ENCODE measurements at regions not wholly inside any gene's neighbourhood (a gene's known extent, or its start where the extent isn't known, plus 50 kb on each side); places are given as distances from the start of the nearest gene placed in this dataset.

DNA sequence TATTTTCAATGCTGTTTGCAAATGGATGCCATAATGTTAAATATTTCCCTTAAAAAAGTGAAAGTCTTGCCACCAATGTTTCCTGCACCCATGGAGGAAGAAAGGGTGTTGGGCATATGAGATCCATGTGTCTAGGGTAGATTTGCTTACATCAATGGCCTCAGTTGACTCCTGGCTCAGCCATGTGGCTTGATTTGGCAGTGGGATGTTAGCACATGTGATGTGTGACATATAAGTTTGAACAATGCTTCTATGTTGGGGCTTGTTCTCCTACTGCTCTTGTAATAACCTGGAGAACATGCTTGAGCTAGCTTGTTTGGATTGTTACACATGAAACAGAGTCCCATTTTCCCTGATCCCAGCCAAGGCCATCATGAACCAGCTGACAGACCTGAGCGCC, 187.6 kb downstream of the SCP2D1 start:
- no peaks in the 10 kb centered on the region for H3K27me3 Mint-ChIP-seq (ENCODE audit: low read depth)
- no peak overlapping the region for H3K27ac Mint-ChIP-seq
- no peaks in the 10 kb centered on the region for H3K36me3 Mint-ChIP-seq

DNA sequence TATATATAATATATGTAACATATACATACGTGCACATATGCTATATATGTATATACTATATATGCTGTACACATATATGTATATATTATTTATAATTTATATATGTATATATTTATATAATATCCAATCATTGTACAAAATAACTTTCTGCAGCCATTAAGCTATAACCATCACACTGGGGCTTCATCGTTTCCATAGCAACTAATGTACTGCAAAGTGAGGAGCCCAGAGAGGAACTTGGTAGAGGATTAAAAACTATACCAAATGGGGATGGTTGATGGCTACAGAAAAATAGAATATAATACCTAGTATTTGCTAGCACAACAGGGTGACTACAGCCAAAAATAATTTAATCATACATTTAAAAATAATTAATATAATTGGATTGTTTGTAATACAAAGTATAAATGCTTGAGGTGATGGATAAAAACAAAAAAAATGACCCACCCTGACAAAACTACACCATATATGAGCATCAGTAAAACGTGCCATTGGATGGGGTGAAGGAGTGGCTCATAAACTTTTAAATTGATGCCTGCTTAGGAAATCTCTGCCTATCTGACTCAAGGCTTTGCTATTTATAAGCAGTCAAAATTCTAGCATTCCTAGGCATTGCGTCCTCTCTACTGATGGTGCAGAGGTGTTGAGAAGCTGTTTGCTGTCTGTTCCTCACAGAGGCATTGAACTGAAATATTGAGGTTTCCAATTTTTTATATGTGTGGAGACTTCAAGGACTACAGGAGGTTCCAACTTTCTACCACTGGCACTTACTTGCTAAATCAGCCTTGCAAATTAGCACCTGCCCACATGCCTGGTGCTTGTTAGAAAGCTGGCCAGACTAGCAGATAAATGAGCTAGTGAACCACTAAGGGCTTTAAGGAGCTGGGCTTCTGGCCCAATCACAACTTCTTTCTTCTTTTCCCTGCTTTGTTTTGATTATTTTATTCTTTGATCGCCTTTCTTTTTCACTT, 190.1 kb downstream of the SCP2D1 start:
- H3K4me1 Mint-ChIP-seq = 0 out of 2 replicates have a peak, but pooled peaks cover 3% of the 10 kb centered on the region
- ATAC-seq = no peak
- POLR2A ChIA-PET = no interaction called here
- TF ChIP-seq, protein P1, sequence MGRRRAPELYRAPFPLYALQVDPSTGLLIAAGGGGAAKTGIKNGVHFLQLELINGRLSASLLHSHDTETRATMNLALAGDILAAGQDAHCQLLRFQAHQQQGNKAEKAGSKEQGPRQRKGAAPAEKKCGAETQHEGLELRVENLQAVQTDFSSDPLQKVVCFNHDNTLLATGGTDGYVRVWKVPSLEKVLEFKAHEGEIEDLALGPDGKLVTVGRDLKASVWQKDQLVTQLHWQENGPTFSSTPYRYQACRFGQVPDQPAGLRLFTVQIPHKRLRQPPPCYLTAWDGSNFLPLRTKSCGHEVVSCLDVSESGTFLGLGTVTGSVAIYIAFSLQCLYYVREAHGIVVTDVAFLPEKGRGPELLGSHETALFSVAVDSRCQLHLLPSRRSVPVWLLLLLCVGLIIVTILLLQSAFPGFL (CRISPR knock-in tag; IDR thresholded peaks at IDR 0.05; ENCODE audit: borderline replicate concordance) = no peak
- TF ChIP-seq FOXJ3 (CRISPR knock-in tag; IDR thresholded peaks at IDR 0.05; ENCODE audit: borderline replicate concordance) (no peak), CREM (CRISPR knock-in tag; IDR thresholded peaks at IDR 0.05) (no peak), RORB (CRISPR knock-in tag; IDR thresholded peaks at IDR 0.05) (no peak), MYBL2 (CRISPR knock-in tag; IDR thresholded peaks at IDR 0.05) (no peak)
- TF ChIP-seq, protein P2, sequence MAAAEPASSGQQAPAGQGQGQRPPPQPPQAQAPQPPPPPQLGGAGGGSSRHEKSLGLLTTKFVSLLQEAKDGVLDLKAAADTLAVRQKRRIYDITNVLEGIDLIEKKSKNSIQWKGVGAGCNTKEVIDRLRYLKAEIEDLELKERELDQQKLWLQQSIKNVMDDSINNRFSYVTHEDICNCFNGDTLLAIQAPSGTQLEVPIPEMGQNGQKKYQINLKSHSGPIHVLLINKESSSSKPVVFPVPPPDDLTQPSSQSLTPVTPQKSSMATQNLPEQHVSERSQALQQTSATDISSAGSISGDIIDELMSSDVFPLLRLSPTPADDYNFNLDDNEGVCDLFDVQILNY (CRISPR knock-in tag; IDR thresholded peaks at IDR 0.05) = no peak
- TF ChIP-seq, protein P3, sequence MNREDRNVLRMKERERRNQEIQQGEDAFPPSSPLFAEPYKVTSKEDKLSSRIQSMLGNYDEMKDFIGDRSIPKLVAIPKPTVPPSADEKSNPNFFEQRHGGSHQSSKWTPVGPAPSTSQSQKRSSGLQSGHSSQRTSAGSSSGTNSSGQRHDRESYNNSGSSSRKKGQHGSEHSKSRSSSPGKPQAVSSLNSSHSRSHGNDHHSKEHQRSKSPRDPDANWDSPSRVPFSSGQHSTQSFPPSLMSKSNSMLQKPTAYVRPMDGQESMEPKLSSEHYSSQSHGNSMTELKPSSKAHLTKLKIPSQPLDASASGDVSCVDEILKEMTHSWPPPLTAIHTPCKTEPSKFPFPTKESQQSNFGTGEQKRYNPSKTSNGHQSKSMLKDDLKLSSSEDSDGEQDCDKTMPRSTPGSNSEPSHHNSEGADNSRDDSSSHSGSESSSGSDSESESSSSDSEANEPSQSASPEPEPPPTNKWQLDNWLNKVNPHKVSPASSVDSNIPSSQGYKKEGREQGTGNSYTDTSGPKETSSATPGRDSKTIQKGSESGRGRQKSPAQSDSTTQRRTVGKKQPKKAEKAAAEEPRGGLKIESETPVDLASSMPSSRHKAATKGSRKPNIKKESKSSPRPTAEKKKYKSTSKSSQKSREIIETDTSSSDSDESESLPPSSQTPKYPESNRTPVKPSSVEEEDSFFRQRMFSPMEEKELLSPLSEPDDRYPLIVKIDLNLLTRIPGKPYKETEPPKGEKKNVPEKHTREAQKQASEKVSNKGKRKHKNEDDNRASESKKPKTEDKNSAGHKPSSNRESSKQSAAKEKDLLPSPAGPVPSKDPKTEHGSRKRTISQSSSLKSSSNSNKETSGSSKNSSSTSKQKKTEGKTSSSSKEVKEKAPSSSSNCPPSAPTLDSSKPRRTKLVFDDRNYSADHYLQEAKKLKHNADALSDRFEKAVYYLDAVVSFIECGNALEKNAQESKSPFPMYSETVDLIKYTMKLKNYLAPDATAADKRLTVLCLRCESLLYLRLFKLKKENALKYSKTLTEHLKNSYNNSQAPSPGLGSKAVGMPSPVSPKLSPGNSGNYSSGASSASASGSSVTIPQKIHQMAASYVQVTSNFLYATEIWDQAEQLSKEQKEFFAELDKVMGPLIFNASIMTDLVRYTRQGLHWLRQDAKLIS (CRISPR knock-in tag; IDR thresholded peaks at IDR 0.05; ENCODE audit: borderline replicate concordance) = no peak
- TF ChIP-seq, protein P4, sequence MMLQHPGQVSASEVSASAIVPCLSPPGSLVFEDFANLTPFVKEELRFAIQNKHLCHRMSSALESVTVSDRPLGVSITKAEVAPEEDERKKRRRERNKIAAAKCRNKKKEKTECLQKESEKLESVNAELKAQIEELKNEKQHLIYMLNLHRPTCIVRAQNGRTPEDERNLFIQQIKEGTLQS (CRISPR knock-in tag; conservative IDR thresholded peaks at IDR 0.05) = no peak
- TF ChIP-seq, protein P5, sequence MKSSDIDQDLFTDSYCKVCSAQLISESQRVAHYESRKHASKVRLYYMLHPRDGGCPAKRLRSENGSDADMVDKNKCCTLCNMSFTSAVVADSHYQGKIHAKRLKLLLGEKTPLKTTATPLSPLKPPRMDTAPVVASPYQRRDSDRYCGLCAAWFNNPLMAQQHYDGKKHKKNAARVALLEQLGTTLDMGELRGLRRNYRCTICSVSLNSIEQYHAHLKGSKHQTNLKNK (CRISPR knock-in tag; IDR thresholded peaks at IDR 0.05) = no peak

More for the DNA sequence above, 187.6 kb downstream of the SCP2D1 start:
- no peak for ATAC-seq
- Mint-ChIP-seq H3K4me1 (0 out of 2 replicates have a peak, but pooled peaks cover 3% of the 10 kb centered on the region), H3K4me3 (no peak overlapping the region), H3K9me3 (0 out of 2 replicates have a peak, but pooled peaks cover 3% of the 10 kb centered on the region)
- CTCF ChIA-PET = no interaction called here
- TF ChIP-seq, protein P6, sequence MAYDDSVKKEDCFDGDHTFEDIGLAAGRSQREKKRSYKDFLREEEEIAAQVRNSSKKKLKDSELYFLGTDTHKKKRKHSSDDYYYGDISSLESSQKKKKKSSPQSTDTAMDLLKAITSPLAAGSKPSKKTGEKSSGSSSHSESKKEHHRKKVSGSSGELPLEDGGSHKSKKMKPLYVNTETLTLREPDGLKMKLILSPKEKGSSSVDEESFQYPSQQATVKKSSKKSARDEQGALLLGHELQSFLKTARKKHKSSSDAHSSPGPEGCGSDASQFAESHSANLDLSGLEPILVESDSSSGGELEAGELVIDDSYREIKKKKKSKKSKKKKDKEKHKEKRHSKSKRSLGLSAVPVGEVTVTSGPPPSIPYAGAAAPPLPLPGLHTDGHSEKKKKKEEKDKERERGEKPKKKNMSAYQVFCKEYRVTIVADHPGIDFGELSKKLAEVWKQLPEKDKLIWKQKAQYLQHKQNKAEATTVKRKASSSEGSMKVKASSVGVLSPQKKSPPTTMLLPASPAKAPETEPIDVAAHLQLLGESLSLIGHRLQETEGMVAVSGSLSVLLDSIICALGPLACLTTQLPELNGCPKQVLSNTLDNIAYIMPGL (CRISPR knock-in tag; IDR thresholded peaks at IDR 0.05) = no peak
- TF ChIP-seq ESRRA (CRISPR knock-in tag; IDR thresholded peaks at IDR 0.05; ENCODE audit: borderline replicate concordance) = no peak
- TF ChIP-seq ZNF263 (CRISPR knock-in tag; IDR thresholded peaks at IDR 0.05; ENCODE audit: low read depth) = no peak
- no peak for TF ChIP-seq GABPB1 (CRISPR knock-in tag; IDR thresholded peaks at IDR 0.05)
- no peak for TF ChIP-seq TEAD4 (CRISPR knock-in tag; IDR thresholded peaks at IDR 0.05)
- TF ChIP-seq, protein P7, sequence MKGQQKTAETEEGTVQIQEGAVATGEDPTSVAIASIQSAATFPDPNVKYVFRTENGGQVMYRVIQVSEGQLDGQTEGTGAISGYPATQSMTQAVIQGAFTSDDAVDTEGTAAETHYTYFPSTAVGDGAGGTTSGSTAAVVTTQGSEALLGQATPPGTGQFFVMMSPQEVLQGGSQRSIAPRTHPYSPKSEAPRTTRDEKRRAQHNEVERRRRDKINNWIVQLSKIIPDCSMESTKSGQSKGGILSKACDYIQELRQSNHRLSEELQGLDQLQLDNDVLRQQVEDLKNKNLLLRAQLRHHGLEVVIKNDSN (CRISPR knock-in tag; IDR thresholded peaks at IDR 0.05) = no peak
- TF ChIP-seq, protein P8, sequence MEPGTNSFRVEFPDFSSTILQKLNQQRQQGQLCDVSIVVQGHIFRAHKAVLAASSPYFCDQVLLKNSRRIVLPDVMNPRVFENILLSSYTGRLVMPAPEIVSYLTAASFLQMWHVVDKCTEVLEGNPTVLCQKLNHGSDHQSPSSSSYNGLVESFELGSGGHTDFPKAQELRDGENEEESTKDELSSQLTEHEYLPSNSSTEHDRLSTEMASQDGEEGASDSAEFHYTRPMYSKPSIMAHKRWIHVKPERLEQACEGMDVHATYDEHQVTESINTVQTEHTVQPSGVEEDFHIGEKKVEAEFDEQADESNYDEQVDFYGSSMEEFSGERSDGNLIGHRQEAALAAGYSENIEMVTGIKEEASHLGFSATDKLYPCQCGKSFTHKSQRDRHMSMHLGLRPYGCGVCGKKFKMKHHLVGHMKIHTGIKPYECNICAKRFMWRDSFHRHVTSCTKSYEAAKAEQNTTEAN (CRISPR knock-in tag; IDR thresholded peaks at IDR 0.05) = no peak
- TF ChIP-seq ELF4 (CRISPR knock-in tag; IDR thresholded peaks at IDR 0.05; ENCODE audit: low read depth) = no peak
- no peak for TF ChIP-seq RELA (CRISPR knock-in tag; IDR thresholded peaks at IDR 0.05; ENCODE audit: borderline replicate concordance)
- no peak for TF ChIP-seq ZNF121 (CRISPR knock-in tag; IDR thresholded peaks at IDR 0.05)
- no peak for TF ChIP-seq JAZF1 (CRISPR knock-in tag; IDR thresholded peaks at IDR 0.05)
- TF ChIP-seq, protein P9, sequence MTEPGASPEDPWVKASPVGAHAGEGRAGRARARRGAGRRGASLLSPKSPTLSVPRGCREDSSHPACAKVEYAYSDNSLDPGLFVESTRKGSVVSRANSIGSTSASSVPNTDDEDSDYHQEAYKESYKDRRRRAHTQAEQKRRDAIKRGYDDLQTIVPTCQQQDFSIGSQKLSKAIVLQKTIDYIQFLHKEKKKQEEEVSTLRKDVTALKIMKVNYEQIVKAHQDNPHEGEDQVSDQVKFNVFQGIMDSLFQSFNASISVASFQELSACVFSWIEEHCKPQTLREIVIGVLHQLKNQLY (CRISPR knock-in tag; IDR thresholded peaks at IDR 0.05) = no peak
- no peak for TF ChIP-seq HMGA2 (CRISPR knock-in tag; IDR thresholded peaks at IDR 0.05)
- TF ChIP-seq, protein P10, sequence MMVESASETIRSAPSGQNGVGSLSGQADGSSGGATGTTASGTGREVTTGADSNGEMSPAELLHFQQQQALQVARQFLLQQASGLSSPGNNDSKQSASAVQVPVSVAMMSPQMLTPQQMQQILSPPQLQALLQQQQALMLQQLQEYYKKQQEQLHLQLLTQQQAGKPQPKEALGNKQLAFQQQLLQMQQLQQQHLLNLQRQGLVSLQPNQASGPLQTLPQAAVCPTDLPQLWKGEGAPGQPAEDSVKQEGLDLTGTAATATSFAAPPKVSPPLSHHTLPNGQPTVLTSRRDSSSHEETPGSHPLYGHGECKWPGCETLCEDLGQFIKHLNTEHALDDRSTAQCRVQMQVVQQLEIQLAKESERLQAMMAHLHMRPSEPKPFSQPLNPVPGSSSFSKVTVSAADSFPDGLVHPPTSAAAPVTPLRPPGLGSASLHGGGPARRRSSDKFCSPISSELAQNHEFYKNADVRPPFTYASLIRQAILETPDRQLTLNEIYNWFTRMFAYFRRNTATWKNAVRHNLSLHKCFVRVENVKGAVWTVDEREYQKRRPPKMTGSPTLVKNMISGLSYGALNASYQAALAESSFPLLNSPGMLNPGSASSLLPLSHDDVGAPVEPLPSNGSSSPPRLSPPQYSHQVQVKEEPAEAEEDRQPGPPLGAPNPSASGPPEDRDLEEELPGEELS (CRISPR knock-in tag; IDR thresholded peaks at IDR 0.05) = no peak
- DNase-seq (ENCODE audit: low spot score) = no peak
- POLR2A ChIA-PET = no interaction called here

More for the DNA sequence above, 190.1 kb downstream of the SCP2D1 start:
- H3K4me3 Mint-ChIP-seq = no peak overlapping the region
- H3K27ac Mint-ChIP-seq = no peak overlapping the region
- H3K36me3 Mint-ChIP-seq = no peaks in the 10 kb centered on the region
- CTCF ChIA-PET = no interaction called here
- H3K9me3 Mint-ChIP-seq = no peaks in the 10 kb centered on the region
- DNase-seq (ENCODE audit: low spot score) = no peak
- H3K27me3 Mint-ChIP-seq (ENCODE audit: low read depth) = no peaks in the 10 kb centered on the region

Measured in WTC11 (cell line).